ENCODE measurements at regions not wholly inside any gene's neighbourhood (a gene's known extent, or its start where the extent isn't known, plus 50 kb on each side); places are given as distances from the start of the nearest gene placed in this dataset.

- 27 to 29% methylated on average over 1 of the region's 1 CpG for WGBS, 2 donors
- intact Hi-C loops (cut with DNase I), result no loop called here
- no peak for TF ChIP-seq POLR2A (IDR thresholded peaks at IDR 0.05)
- no peak for TF ChIP-seq CTCF (IDR thresholded peaks at IDR 0.05)
Measured at GRCh38 chr6:90370493-90370959, 73.9 kb upstream of the BACH2 start.

GRCh38 chr6:90369651-90370050, 73.0 kb upstream of the BACH2 start:
- TF ChIP-seq CTCF (IDR thresholded peaks at IDR 0.05) (no peak), POLR2A (IDR thresholded peaks at IDR 0.05) (no peak)
- H3K27ac ChIP-seq, result peak overlapping the region; percentile 8 to 72 (median 54)
- WGBS, 2 donors, result 87 to 92% methylated on average over 6 of the region's 6 CpGs
- intact Hi-C loops (cut with DNase I), result no loop called here
- no peaks in the 10 kb centered on the region for H3K27me3 ChIP-seq
- peaks cover 3 to 19% (median 4%) of the 10 kb centered on the region in 3 donors for H3K4me1 ChIP-seq
- H3K36me3 ChIP-seq, result no peaks in the 10 kb centered on the region
- H3K9me3 ChIP-seq, result no peaks in the 10 kb centered on the region
- no peak for DNase-seq
- H3K4me3 ChIP-seq, result no peak overlapping the region

More at GRCh38 chr6:90370493-90370959, 73.9 kb upstream of the BACH2 start:
- H3K4me1 ChIP-seq, result peaks cover 3 to 19% (median 4%) of the 10 kb centered on the region in 3 donors
- no peaks in the 10 kb centered on the region for H3K27me3 ChIP-seq
- no peak overlapping the region for H3K4me3 ChIP-seq
- no peak overlapping the region for H3K27ac ChIP-seq
- DNase-seq, result no peak
- no peaks in the 10 kb centered on the region for H3K9me3 ChIP-seq
- no peaks in the 10 kb centered on the region for H3K36me3 ChIP-seq

GRCh38 chr6:90369024-90369519, 72.4 kb upstream of the BACH2 start:
- intact Hi-C loops (cut with DNase I), result no loop called here
- Histone ChIP-seq H3K27me3 (no peaks in the 10 kb centered on the region), H3K4me1 (peaks cover 3 to 19% (median 4%) of the 10 kb centered on the region in 3 donors), H3K27ac (peak overlapping the region; percentile 8 to 72 (median 54)), H3K9me3 (no peaks in the 10 kb centered on the region), H3K36me3 (no peaks in the 10 kb centered on the region), H3K4me3 (no peak overlapping the region)
- WGBS, 2 donors, result 11 to 12% methylated on average over 9 of the region's 9 CpGs
- peak; percentile 13 for DNase-seq
- TF ChIP-seq POLR2A (IDR thresholded peaks at IDR 0.05) (no peak), CTCF (IDR thresholded peaks at IDR 0.05) (no peak)

- DNase-seq, result no peak
- Histone ChIP-seq H3K9me3 (no peaks in the 10 kb centered on the region), H3K4me3 (no peak overlapping the region), H3K27ac (peak overlapping the region; percentile 5 to 72 (median 36)), H3K4me1 (peaks cover 3 to 19% (median 4%) of the 10 kb centered on the region in 3 donors), H3K36me3 (no peaks in the 10 kb centered on the region), H3K27me3 (no peaks in the 10 kb centered on the region)
- intact Hi-C loops (cut with DNase I), result no loop called here
- no peak for TF ChIP-seq POLR2A (IDR thresholded peaks at IDR 0.05)
- no peak for TF ChIP-seq CTCF (IDR thresholded peaks at IDR 0.05)
Measured at GRCh38 chr6:90368601-90369000, 72.0 kb upstream of the BACH2 start.

GRCh38 chr6:90368001-90368400, 71.4 kb upstream of the BACH2 start:
- Histone ChIP-seq H3K27me3 (no peaks in the 10 kb centered on the region), H3K4me3 (no peak overlapping the region), H3K36me3 (no peaks in the 10 kb centered on the region), H3K4me1 (peaks cover 3 to 19% (median 4%) of the 10 kb centered on the region in 3 donors), H3K9me3 (no peaks in the 10 kb centered on the region), H3K27ac (peak overlapping the region in 2 of 4 donors; percentile 64 to 72)
- TF ChIP-seq CTCF (IDR thresholded peaks at IDR 0.05) (no peak), POLR2A (IDR thresholded peaks at IDR 0.05) (no peak)
- no peak for DNase-seq
- intact Hi-C loops (cut with DNase I), result no loop called here
- 38 to 48% methylated on average over 3 of the region's 3 CpGs for WGBS, 2 donors
